ENCODE measurements at regions not wholly inside any gene's neighbourhood (a gene's known extent, or its start where the extent isn't known, plus 50 kb on each side); places are given as distances from the start of the nearest gene placed in this dataset.
"Not testable (repeated sequence)": the region's sequence is repeated elsewhere in the genome, so short reads cannot be mapped to it uniquely, and the experiment has no call there.

DNA sequence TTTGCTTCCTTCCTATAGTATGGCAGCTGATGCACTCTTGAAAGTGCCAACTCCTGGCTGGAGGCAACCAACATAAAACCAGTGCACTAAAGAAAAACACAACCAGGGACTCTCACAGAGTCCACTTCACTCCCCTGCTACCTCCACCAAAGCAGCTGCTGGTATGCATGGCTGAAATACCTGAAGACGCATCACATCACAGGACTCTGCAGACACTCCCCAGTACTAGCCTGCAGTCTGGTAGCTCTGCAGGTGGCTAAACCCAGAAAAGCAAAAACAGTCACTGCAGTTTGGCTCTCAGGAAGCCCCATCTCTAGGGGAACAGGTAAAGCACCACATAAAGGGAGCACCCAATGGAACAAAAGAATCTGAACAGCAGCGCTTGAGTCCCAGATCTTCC lies 473.0 kb upstream of the SPTLC3 start:
- no peak for DNase-seq
- H3K4me1 Mint-ChIP-seq (ENCODE audit: low read depth): no peaks in the 10 kb centered on the region
- ChIA-PET POLR2A (no interaction called here), CTCF (no interaction called here)
- no peak overlapping the region for H3K4me3 Mint-ChIP-seq
- intact Hi-C loops (cut with micrococcal nuclease): no loop called here
- no peak overlapping the region for H3K27ac Mint-ChIP-seq
- H3K36me3 Mint-ChIP-seq: no peaks in the 10 kb centered on the region
- no peaks in the 10 kb centered on the region for H3K27me3 Mint-ChIP-seq
- H3K9me3 Mint-ChIP-seq: peaks cover 38% of the 10 kb centered on the region

DNA sequence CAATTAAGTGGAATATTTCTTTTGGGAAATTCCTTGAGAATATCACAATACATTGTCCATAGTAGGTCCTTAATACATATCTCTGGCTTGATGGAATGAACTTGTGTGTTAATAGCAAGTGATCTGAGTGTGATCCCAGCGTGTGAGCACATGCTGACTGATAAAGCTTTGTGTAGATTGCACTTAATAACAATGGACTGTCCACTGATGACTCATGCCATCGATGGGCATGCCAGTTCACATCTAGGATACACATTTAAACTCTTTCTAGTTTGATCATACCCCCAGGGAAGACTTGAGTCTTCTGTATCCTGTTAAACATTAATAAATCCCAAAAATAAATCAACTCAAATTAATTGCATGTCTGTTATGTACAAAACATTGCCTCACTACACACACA lies 454.3 kb upstream of the SPTLC3 start:
- no peak for DNase-seq
- Mint-ChIP-seq H3K27me3 (no peaks in the 10 kb centered on the region), H3K4me1 (ENCODE audit: low read depth) (no peaks in the 10 kb centered on the region), H3K4me3 (no peak overlapping the region), H3K9me3 (peaks cover 5% of the 10 kb centered on the region), H3K27ac (no peak overlapping the region), H3K36me3 (no peaks in the 10 kb centered on the region)
- intact Hi-C loops (cut with micrococcal nuclease): no loop called here
- CTCF ChIA-PET: no interaction called here
- POLR2A ChIA-PET: no interaction called here

DNA sequence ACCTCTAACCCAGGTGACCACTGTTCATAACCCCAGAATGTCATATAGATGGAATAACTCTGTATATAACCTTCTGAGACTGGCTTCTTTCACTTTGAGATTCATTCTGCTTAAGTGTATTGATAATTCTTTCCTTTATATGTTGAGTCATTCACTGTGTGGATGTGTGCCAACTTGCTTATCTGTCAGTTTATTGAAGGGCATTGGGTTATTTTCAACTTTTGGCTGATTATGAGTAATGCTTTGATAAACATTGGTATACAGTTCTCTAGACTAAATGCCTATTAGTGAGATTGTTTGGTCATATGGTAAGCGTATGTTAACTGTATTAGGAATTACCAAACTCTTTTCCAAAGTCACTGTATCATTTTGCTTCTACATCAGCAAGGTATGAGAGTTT lies 453.4 kb upstream of the SPTLC3 start:
- H3K27me3 Mint-ChIP-seq: no peaks in the 10 kb centered on the region
- H3K4me3 Mint-ChIP-seq: no peak overlapping the region
- CTCF ChIA-PET: no interaction called here
- no peaks in the 10 kb centered on the region for H3K36me3 Mint-ChIP-seq
- peaks cover 5% of the 10 kb centered on the region for H3K9me3 Mint-ChIP-seq
- no peak overlapping the region for H3K27ac Mint-ChIP-seq
- intact Hi-C loops (cut with micrococcal nuclease): no loop called here
- no peak for DNase-seq
- no peaks in the 10 kb centered on the region for H3K4me1 Mint-ChIP-seq (ENCODE audit: low read depth)
- POLR2A ChIA-PET: no interaction called here

DNA sequence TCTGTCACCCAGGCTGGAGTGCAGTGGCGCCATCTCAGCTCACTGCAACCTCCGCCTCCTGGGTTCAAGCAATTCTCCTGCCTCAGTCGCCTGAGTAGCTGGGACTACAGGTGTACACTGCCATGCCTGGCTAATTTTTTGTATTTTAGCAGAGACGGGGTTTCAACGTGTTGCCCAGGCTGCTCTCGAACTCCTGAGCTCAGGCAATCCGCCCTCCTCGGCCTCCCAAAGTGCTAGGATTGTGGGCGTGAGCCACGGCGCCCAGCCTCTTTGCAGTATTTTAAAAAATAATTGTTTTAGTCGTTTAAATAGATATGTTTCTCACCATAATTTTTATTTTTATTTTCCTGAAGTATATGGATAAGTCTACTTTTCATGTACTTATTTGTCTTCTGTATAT lies 452.9 kb upstream of the SPTLC3 start:
- H3K9me3 Mint-ChIP-seq; POLR2A ChIA-PET; H3K4me3 Mint-ChIP-seq; H3K36me3 Mint-ChIP-seq; H3K27ac Mint-ChIP-seq; CTCF ChIA-PET; DNase-seq; H3K27me3 Mint-ChIP-seq; H3K4me1 Mint-ChIP-seq (ENCODE audit: low read depth); intact Hi-C loops (cut with micrococcal nuclease): not testable (repeated sequence)

DNA sequence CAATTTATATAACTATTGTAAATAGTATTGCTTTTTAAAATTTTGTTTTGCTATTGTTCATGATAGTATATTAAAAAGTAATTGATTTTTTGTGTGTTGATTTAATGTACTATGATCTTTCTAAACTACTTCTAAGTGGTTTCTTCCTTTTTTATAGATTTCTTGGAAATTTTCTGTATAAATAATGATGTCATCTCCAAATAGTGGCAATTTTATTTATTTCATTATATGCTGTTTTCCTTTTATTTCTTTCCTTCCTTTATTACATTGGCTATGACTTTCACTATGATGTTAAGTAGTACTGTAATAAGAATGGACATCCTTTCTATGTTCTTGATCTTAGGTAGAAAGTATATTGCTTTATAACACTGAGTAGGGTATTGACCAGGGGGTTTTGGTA lies 451.5 kb upstream of the SPTLC3 start:
- CTCF ChIA-PET: no interaction called here
- Mint-ChIP-seq H3K9me3 (peaks cover 12% of the 10 kb centered on the region), H3K36me3 (no peaks in the 10 kb centered on the region), H3K4me3 (no peak overlapping the region), H3K4me1 (ENCODE audit: low read depth) (no peaks in the 10 kb centered on the region), H3K27me3 (no peaks in the 10 kb centered on the region), H3K27ac (no peak overlapping the region)
- POLR2A ChIA-PET: no interaction called here
- DNase-seq: no peak
- intact Hi-C loops (cut with micrococcal nuclease): no loop called here

DNA sequence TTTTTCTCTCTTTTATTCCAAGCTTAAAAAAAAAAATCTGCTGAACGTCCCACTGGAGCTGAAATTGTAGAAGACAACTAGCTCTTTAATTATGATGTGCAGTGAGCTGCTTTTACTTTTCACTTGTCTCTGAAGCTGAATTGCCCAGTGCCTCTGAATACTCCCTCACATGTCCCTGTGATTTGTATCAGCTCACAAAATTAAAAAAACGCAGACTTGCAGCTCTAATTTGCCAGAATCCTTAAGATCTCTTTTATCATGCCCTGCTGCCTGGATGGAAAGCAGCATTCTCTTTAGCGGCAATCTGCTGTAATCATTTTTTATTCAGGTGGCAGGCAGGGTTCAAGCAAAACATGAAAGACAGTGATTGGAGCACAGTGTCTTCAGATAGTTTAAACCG lies 443.8 kb upstream of the SPTLC3 start:
- no peak for DNase-seq
- ChIA-PET POLR2A (no interaction called here), CTCF (no interaction called here)
- intact Hi-C loops (cut with micrococcal nuclease): no loop called here
- H3K36me3 Mint-ChIP-seq: no peaks in the 10 kb centered on the region
- no peaks in the 10 kb centered on the region for H3K4me1 Mint-ChIP-seq (ENCODE audit: low read depth)
- H3K27me3 Mint-ChIP-seq: no peaks in the 10 kb centered on the region
- peaks cover 19% of the 10 kb centered on the region for H3K9me3 Mint-ChIP-seq
- no peak overlapping the region for H3K27ac Mint-ChIP-seq
- H3K4me3 Mint-ChIP-seq: no peak overlapping the region

DNA sequence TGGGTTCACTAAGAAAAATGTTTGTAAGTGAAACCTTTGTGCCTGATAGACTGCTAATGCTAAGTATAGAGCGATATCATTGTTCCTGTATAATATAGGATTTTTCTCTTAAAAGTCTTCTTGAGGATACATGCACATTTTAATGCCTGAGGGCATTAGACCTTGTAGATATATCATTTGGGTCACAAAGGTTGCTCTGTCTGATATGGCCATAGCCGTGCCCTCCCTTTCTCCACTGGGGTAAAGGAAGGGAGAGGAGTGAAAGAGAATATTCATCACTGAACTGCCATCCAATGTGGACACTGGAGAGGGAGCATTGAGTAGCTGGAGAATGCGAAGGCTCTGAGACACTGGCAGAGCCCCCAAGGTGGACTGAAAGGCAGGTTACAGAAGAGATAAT lies 442.2 kb upstream of the SPTLC3 start:
- Mint-ChIP-seq H3K36me3 (no peaks in the 10 kb centered on the region), H3K4me1 (ENCODE audit: low read depth) (no peaks in the 10 kb centered on the region), H3K9me3 (peaks cover 14% of the 10 kb centered on the region), H3K27ac (no peak overlapping the region), H3K27me3 (no peaks in the 10 kb centered on the region), H3K4me3 (no peak overlapping the region)
- no peak for DNase-seq
- CTCF ChIA-PET: no interaction called here
- POLR2A ChIA-PET: no interaction called here
- intact Hi-C loops (cut with micrococcal nuclease): no loop called here

DNA sequence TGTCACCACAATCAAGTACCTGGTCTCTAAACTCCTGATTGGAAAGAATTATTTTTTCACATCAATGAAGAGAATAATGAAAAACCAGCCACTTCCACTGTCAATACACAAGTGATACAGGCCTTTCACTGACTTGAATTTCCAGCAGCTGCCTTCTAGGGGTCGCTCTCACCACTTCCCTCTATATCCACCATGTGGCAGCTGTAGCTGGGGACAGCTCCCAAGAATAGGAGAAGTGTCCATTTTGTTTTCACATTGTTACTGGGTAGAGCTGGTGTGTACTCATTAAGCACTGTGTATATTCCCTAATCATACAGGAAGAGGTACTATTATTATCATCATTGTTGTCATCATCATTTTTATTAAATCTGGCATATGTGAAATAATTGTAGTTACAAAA lies 438.4 kb upstream of the SPTLC3 start:
- Mint-ChIP-seq H3K27me3 (no peaks in the 10 kb centered on the region), H3K27ac (no peak overlapping the region), H3K9me3 (peaks cover 3% of the 10 kb centered on the region), H3K4me3 (no peak overlapping the region), H3K4me1 (ENCODE audit: low read depth) (no peaks in the 10 kb centered on the region), H3K36me3 (no peaks in the 10 kb centered on the region)
- POLR2A ChIA-PET: no interaction called here
- CTCF ChIA-PET: no interaction called here
- DNase-seq: no peak
- intact Hi-C loops (cut with micrococcal nuclease): no loop called here

DNA sequence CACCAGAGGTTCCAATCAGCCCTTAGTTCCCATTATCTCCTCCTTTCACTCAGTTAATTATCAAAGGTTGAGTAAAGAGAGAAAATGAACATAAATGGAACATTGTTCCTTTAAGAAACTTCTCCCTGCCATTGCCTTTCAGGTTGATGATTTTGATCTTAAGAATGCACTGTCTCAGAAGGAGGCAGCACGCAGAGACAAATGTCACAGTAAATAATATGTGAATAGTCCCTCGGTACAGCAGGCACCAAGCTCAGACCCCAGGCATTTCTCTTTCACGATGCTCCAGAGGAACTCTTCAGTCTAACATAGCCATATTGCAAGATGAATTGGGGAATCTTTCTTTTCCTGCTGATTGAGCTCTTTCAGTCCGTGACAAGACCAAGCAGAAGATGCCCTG lies 435.3 kb upstream of the SPTLC3 start:
- peaks cover 5% of the 10 kb centered on the region for H3K9me3 Mint-ChIP-seq
- no peak overlapping the region for H3K27ac Mint-ChIP-seq
- intact Hi-C loops (cut with micrococcal nuclease): no loop called here
- no peaks in the 10 kb centered on the region for H3K36me3 Mint-ChIP-seq
- H3K4me3 Mint-ChIP-seq: no peak overlapping the region
- CTCF ChIA-PET: no interaction called here
- no peaks in the 10 kb centered on the region for H3K27me3 Mint-ChIP-seq
- H3K4me1 Mint-ChIP-seq (ENCODE audit: low read depth): no peaks in the 10 kb centered on the region
- no peak for DNase-seq
- POLR2A ChIA-PET: no interaction called here

DNA sequence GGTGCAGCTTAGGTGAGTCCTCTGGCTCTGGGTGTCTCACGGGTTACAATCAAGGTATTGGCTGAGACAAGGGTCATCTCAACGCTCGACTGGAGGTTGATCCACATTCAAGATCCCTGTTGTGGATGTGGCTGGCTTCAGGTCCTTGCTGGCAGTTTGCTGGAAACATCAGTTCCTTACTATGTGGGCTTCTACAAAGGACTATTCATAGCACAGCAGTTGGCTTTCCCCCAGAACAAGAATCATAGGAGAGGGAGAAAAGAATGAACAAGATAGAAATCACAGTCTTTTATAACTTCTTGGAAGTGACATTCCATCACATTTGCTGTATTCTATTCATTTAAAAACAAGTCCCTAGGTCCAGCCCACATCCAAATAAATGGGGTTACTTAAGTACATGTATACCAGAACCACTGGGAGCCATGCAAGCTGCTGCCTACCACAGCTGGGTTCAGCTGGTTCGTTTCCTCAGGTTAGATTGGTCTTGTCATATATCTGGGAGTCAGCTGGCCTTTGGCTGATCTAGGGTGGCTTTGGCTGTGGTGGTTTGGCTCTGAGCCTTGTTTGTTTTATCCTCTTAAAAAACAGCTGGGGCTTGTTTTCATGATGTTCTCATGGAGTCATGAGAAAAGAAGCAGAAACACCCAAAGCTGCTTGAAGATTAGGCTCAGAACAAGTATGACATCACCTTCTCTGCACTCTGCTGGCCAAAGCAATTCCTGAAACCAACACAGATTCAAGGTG lies 433.2 kb upstream of the SPTLC3 start:
- Mint-ChIP-seq H3K36me3 (no peaks in the 10 kb centered on the region), H3K27me3 (no peaks in the 10 kb centered on the region), H3K4me3 (no peak overlapping the region), H3K27ac (no peak overlapping the region), H3K9me3 (peaks cover 5% of the 10 kb centered on the region), H3K4me1 (ENCODE audit: low read depth) (no peaks in the 10 kb centered on the region)
- intact Hi-C loops (cut with micrococcal nuclease): no loop called here
- POLR2A ChIA-PET: no interaction called here
- CTCF ChIA-PET: no interaction called here
- no peak for DNase-seq

DNA sequence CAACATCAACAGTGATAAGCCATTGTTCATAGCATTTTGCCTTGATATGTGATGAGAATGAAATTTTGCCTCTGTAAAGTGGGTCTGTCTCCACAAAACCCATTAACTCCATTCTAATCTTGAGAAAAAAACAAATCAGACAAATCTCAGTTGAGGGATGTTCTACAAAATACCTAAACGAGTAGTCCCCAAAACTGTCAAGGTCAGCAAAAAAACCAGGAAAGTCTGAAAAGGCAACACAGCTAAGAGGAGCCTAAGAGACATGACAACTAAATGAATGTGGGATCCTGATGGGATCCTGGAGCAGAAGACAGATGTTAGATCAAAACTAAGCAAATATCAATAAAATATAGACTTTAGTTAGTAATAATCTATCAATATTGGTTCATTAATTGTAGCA lies 431.6 kb upstream of the SPTLC3 start:
- no peak overlapping the region for H3K27ac Mint-ChIP-seq
- no peak for DNase-seq
- H3K4me1 Mint-ChIP-seq (ENCODE audit: low read depth): no peaks in the 10 kb centered on the region
- intact Hi-C loops (cut with micrococcal nuclease): no loop called here
- no peaks in the 10 kb centered on the region for H3K27me3 Mint-ChIP-seq
- peaks cover 7% of the 10 kb centered on the region for H3K9me3 Mint-ChIP-seq
- H3K4me3 Mint-ChIP-seq: no peak overlapping the region
- ChIA-PET POLR2A (no interaction called here), CTCF (no interaction called here)
- no peaks in the 10 kb centered on the region for H3K36me3 Mint-ChIP-seq

DNA sequence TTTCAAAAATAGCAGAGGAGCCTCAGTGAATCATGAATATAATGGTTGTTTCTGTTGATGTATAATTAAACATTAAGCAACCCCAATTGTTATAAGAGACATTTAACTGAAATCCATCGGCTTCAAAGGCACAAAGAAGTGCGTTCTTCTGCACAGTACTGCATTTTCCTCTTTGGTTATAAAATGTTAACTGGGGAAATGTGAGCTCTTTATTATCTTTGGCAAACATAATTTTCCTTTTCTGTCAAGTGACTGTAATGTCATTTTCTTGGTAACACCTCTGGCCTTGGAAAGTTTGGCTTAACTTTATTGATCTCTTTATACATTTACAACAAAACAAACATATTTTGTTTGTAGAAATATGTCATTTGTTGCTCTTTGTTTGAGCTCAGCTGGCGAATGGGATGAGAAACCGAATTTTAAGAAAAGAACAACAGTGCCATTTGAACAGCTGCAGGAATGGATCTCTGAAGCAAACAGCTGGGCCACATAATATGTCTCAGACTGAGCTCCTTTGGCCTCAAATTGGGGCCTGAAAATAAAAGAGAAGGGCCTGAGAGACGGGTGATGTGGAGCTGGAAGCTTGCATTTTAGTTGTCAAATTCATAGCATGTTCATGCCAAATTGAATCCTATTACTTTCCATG lies 427.0 kb upstream of the SPTLC3 start:
- intact Hi-C loops (cut with micrococcal nuclease): no loop called here
- H3K9me3 Mint-ChIP-seq: peaks cover 11% of the 10 kb centered on the region
- H3K4me1 Mint-ChIP-seq (ENCODE audit: low read depth): no peaks in the 10 kb centered on the region
- H3K36me3 Mint-ChIP-seq: no peaks in the 10 kb centered on the region
- no peak overlapping the region for H3K27ac Mint-ChIP-seq
- CTCF ChIA-PET: no interaction called here
- POLR2A ChIA-PET: no interaction called here
- DNase-seq: no peak
- H3K4me3 Mint-ChIP-seq: no peak overlapping the region
- no peaks in the 10 kb centered on the region for H3K27me3 Mint-ChIP-seq

DNA sequence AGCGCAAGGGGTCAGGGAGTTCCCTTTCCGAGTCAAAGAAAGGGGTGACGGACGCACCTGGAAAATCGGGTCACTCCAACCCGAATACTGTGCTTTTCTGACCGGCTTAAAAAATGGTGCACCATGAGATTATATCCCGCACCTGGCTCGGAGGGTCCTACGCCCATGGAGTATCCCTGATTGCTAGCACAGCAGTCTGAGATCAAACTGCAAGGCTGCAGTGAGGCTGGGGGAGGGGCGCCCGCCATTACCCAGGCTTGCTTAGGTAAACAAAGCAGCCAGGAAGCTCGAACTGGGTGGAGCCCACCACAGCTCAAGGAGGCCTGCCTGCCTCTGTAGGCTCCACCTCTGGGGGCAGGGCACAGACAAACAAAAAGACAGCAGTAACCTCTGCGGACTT lies 426.1 kb upstream of the SPTLC3 start:
- H3K9me3 Mint-ChIP-seq; H3K36me3 Mint-ChIP-seq; CTCF ChIA-PET; H3K4me1 Mint-ChIP-seq (ENCODE audit: low read depth); H3K27me3 Mint-ChIP-seq; intact Hi-C loops (cut with micrococcal nuclease); DNase-seq; POLR2A ChIA-PET; H3K4me3 Mint-ChIP-seq; H3K27ac Mint-ChIP-seq: not testable (repeated sequence)

All from activated CD4-positive, alpha-beta memory T cell treated with anti-CD3 and anti-CD28 coated beads for 36 hours (primary cell).